ENCODE measurements at regions not wholly inside any gene's neighbourhood (a gene's known extent, or its start where the extent isn't known, plus 50 kb on each side); places are given as distances from the start of the nearest gene placed in this dataset.

DNA sequence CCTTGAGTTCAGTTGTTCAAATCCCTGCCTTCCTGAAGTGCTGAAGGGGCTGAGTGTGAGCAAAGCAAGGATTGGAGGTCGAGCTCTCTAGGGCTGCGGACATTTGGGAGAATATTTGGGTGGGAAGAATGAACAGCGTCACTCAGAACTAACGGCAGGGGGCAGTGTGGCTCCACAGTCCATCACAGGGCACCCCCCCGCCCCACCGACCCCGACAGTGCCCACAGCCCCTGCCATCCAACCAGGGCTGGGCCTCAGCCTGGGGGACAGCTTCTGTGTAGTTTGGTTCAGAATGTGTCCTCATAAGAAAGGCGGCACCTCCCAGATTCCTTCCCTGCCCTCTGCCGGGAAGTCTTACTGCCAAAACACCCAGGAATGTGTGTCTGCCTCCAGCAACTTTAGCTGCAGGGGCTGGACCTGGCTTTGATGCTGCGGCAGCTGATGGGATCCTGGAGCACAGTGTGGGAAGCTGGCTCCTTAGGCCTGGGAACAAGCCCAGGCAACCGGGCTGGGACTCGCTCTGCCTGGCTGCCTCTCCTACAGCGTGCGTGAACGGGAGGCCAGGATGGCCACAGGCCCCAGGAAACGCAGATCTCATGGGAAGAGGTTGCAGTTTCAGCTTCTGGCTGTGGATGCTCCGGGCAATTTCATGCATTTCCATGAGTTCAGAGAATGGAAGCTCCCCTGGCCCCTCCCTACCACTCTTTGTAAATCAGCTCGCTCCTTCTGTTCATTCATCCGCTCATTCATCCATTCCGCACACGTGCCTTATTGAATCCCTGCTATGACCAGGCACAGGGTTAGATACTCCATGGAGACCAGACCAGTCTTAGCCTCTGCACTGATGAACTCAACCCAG lies 104.9 kb upstream of the TMPRSS2 start (continued):
- TF ChIP-seq, protein P1, sequence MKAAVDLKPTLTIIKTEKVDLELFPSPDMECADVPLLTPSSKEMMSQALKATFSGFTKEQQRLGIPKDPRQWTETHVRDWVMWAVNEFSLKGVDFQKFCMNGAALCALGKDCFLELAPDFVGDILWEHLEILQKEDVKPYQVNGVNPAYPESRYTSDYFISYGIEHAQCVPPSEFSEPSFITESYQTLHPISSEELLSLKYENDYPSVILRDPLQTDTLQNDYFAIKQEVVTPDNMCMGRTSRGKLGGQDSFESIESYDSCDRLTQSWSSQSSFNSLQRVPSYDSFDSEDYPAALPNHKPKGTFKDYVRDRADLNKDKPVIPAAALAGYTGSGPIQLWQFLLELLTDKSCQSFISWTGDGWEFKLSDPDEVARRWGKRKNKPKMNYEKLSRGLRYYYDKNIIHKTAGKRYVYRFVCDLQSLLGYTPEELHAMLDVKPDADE (CRISPR knock-in tag; IDR thresholded peaks at IDR 0.05): no peak
- TF ChIP-seq HNRNPUL1 (IDR thresholded peaks at IDR 0.05; ENCODE audit: low read depth, low read length): no peak
- no peak for TF ChIP-seq ZFP62 (CRISPR knock-in tag; IDR thresholded peaks at IDR 0.05)
- no peak for TF ChIP-seq SOX6 (IDR thresholded peaks at IDR 0.05)
- TF ChIP-seq SOX6 (CRISPR knock-in tag; IDR thresholded peaks at IDR 0.05): 0 out of 2 replicates have a peak, but pooled peaks have one; percentile 7
- no peak for TF ChIP-seq MIER2 (CRISPR knock-in tag; IDR thresholded peaks at IDR 0.05)
- TF ChIP-seq ZSCAN20 (CRISPR knock-in tag; IDR thresholded peaks at IDR 0.05; ENCODE audit: borderline replicate concordance): no peak
- TF ChIP-seq, protein P2, sequence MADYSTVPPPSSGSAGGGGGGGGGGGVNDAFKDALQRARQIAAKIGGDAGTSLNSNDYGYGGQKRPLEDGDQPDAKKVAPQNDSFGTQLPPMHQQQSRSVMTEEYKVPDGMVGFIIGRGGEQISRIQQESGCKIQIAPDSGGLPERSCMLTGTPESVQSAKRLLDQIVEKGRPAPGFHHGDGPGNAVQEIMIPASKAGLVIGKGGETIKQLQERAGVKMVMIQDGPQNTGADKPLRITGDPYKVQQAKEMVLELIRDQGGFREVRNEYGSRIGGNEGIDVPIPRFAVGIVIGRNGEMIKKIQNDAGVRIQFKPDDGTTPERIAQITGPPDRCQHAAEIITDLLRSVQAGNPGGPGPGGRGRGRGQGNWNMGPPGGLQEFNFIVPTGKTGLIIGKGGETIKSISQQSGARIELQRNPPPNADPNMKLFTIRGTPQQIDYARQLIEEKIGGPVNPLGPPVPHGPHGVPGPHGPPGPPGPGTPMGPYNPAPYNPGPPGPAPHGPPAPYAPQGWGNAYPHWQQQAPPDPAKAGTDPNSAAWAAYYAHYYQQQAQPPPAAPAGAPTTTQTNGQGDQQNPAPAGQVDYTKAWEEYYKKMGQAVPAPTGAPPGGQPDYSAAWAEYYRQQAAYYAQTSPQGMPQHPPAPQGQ (CRISPR knock-in tag; IDR thresholded peaks at IDR 0.05; ENCODE audit: borderline replicate concordance): no peak
- TF ChIP-seq, protein P3, sequence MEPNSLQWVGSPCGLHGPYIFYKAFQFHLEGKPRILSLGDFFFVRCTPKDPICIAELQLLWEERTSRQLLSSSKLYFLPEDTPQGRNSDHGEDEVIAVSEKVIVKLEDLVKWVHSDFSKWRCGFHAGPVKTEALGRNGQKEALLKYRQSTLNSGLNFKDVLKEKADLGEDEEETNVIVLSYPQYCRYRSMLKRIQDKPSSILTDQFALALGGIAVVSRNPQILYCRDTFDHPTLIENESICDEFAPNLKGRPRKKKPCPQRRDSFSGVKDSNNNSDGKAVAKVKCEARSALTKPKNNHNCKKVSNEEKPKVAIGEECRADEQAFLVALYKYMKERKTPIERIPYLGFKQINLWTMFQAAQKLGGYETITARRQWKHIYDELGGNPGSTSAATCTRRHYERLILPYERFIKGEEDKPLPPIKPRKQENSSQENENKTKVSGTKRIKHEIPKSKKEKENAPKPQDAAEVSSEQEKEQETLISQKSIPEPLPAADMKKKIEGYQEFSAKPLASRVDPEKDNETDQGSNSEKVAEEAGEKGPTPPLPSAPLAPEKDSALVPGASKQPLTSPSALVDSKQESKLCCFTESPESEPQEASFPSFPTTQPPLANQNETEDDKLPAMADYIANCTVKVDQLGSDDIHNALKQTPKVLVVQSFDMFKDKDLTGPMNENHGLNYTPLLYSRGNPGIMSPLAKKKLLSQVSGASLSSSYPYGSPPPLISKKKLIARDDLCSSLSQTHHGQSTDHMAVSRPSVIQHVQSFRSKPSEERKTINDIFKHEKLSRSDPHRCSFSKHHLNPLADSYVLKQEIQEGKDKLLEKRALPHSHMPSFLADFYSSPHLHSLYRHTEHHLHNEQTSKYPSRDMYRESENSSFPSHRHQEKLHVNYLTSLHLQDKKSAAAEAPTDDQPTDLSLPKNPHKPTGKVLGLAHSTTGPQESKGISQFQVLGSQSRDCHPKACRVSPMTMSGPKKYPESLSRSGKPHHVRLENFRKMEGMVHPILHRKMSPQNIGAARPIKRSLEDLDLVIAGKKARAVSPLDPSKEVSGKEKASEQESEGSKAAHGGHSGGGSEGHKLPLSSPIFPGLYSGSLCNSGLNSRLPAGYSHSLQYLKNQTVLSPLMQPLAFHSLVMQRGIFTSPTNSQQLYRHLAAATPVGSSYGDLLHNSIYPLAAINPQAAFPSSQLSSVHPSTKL (CRISPR knock-in tag; IDR thresholded peaks at IDR 0.05): no peak
- TF ChIP-seq ZC3H13 (CRISPR knock-in tag; IDR thresholded peaks at IDR 0.05): no peak

All from HepG2 (cell line).